IPS-20b (cell line): ENCODE measurements at regions not wholly inside any gene's neighbourhood (a gene's known extent, or its start where the extent isn't known, plus 50 kb on each side); places are given as distances from the start of the nearest gene placed in this dataset.

Source experiments
- H3K27ac ChIP-seq: one replicate; pipeline ENCODE4 v1.5.1; 2013; ENCODE audit warnings: low read length
- H3K27me3 ChIP-seq: 2 replicates; pipeline ENCODE4 v1.6.1; 2013; ENCODE audit warnings: mild to moderate bottlenecking, low read length, inconsistent platforms; ENCODE audit not compliant: insufficient read depth
- H3K36me3 ChIP-seq: 2 replicates; pipeline ENCODE4 v1.6.1; 2013; ENCODE audit warnings: low read depth, mild to moderate bottlenecking, inconsistent platforms, low read length, moderate library complexity; ENCODE audit not compliant: insufficient read depth
- H3K4me1 ChIP-seq: 2 replicates; pipeline ENCODE4 v1.6.1; 2013; ENCODE audit warnings: mild to moderate bottlenecking, control low read depth, inconsistent platforms, low read length, moderate library complexity; ENCODE audit not compliant: insufficient read depth
- H3K4me3 ChIP-seq: 2 replicates; pipeline ENCODE4 v1.5.1; 2013; ENCODE audit warnings: mild to moderate bottlenecking, low read length, inconsistent platforms
- H3K9ac ChIP-seq: 2 replicates; pipeline ENCODE4 v1.6.1; 2013; ENCODE audit warnings: low read depth, mild to moderate bottlenecking, inconsistent platforms, low read length, moderate library complexity
- H3K9me3 ChIP-seq: 2 replicates; pipeline ENCODE4 v1.6.1; 2013; ENCODE audit warnings: mild to moderate bottlenecking, low read depth, low read length, inconsistent platforms; ENCODE audit not compliant: insufficient read depth

GRCh38 chr2:41735476-41735875, 312.3 kb upstream of the PKDCC start:
- H3K27me3 ChIP-seq = no peaks in the 10 kb centered on the region
- H3K9ac ChIP-seq = no peak overlapping the region
- no peaks in the 10 kb centered on the region for H3K4me1 ChIP-seq
- no peaks in the 10 kb centered on the region for H3K36me3 ChIP-seq
- H3K27ac ChIP-seq = no peak overlapping the region
- H3K9me3 ChIP-seq = no peaks in the 10 kb centered on the region; the same call in 1 of the 2 replicates
- no peak overlapping the region for H3K4me3 ChIP-seq

DNA sequence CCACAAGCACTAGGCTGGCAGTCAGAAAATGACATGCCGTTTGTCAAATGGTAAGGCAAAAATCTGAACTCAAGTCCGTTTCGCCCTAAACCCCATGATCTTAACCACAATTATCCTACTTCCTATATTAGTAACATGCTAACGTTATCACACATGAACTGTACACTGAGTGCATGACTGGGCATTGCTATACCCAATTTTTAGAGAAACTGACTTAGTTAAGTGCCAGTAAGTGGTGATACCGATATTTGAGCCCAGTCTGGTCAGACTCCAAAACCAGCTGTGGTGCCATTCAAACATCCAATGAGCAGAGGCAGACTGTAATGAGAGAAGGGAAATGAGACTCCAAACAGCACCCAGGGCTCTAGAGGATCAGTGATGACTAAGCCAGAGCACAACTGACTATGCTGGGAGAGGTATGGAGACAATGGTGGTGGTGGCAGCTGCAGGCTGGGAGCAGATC, 311.7 kb upstream of the PKDCC start:
- Histone ChIP-seq H3K27ac (no peak overlapping the region), H3K4me1 (no peaks in the 10 kb centered on the region), H3K27me3 (no peaks in the 10 kb centered on the region), H3K9me3 (no peaks in the 10 kb centered on the region; the same call in 1 of the 2 replicates), H3K9ac (no peak overlapping the region), H3K36me3 (no peaks in the 10 kb centered on the region), H3K4me3 (no peak overlapping the region)

DNA sequence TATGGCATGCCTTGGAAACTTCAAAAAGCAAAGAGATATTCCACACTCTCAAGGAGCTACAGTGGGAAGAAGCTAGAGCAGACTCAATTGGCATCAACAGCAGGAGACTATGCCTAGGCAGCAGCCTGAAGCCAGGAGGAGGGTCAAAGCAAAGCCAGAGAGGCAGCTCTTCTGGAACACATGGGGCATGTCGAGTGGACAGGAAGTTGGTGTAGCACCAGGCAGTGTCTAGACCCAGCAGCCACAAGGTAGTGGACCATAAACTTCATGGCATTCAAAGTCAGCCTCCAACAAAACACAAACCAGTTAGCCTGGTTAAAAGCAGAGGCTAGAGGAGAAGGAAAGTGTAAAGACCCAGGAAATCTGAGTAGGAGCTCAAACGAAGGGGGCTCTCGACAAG, 311.2 kb upstream of the PKDCC start:
- Histone ChIP-seq H3K4me1 (no peaks in the 10 kb centered on the region), H3K27me3 (no peaks in the 10 kb centered on the region), H3K27ac (no peak overlapping the region), H3K4me3 (no peak overlapping the region), H3K36me3 (no peaks in the 10 kb centered on the region), H3K9ac (no peak overlapping the region), H3K9me3 (no peaks in the 10 kb centered on the region; the same call in 1 of the 2 replicates)

DNA sequence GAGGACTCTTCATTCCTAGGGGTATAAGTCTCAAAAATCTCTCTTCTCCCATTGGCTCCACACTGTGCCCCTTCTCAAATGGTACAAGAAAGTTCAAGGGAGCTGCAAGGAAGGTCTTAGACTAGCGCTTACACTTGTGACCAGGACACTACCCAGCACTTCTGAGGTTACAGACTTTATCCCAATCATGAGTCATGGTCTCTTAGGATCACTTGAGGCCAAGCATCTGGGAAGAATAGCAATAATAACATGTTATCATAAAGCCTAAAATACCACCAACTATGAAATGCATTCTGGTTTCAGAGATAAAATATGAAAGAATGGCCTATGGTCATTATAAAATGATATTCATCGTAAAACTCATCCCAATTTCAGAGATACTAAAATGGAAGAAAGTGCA, 309.9 kb upstream of the PKDCC start:
- no peaks in the 10 kb centered on the region for H3K36me3 ChIP-seq
- H3K27me3 ChIP-seq = no peaks in the 10 kb centered on the region
- no peaks in the 10 kb centered on the region; the same call in 1 of the 2 replicates for H3K9me3 ChIP-seq
- no peak overlapping the region for H3K4me3 ChIP-seq
- no peak overlapping the region for H3K27ac ChIP-seq
- no peaks in the 10 kb centered on the region for H3K4me1 ChIP-seq
- H3K9ac ChIP-seq = no peak overlapping the region

- no peak overlapping the region for H3K4me3 ChIP-seq
- no peaks in the 10 kb centered on the region for H3K36me3 ChIP-seq
- H3K4me1 ChIP-seq = no peaks in the 10 kb centered on the region
- no peaks in the 10 kb centered on the region; the same call in 1 of the 2 replicates for H3K9me3 ChIP-seq
- H3K27me3 ChIP-seq = no peaks in the 10 kb centered on the region
- H3K9ac ChIP-seq = no peak overlapping the region
- no peak overlapping the region for H3K27ac ChIP-seq
These were observed 305.7 kb upstream of the PKDCC start for GRCh38 chr2:41741951-41742595.

DNA sequence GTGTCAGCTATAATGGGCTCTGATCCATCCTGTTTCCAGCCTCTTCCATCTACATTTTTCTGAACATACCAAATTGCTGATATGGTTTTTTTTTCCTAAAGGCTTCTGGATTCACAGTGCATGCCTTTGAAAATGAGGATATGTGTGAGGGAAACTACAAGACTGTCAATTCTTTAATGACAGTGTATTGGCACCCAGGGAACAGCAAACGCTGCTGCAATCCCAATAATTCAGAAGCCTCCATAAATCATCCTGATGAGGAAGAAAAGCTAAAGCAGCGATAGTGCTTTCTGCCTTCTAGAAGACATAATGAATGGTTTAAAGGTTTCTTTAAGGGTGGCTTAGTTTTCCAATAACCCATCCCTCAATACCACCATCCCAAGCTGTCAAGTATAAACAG, 304.5 kb upstream of the PKDCC start:
- Histone ChIP-seq H3K4me3 (no peak overlapping the region), H3K27ac (no peak overlapping the region), H3K36me3 (no peaks in the 10 kb centered on the region), H3K9ac (no peak overlapping the region), H3K4me1 (no peaks in the 10 kb centered on the region), H3K9me3 (no peaks in the 10 kb centered on the region; the same call in 1 of the 2 replicates), H3K27me3 (no peaks in the 10 kb centered on the region)

DNA sequence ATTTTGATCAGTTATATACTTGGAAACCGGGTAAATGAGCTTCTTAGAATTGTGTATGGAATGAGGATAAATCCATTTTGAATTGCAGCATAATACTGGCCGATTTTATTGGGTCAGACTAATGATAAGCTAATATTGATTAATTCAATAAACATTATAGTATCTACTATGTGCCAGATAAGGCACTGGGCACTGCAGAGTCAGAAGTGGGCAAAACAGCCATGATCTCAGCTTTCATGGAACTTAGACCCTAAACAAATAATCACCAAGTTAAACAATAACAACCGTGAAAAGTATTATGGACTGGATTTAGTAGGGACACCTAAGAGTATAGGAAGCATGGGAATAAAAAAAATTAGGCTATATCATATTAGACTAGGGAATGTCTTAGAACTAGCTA, 297.0 kb upstream of the PKDCC start:
- no peak overlapping the region for H3K4me3 ChIP-seq
- no peak overlapping the region for H3K27ac ChIP-seq
- no peaks in the 10 kb centered on the region for H3K27me3 ChIP-seq
- no peaks in the 10 kb centered on the region for H3K36me3 ChIP-seq
- 0 out of 2 replicates have a peak, but pooled peaks cover 5% of the 10 kb centered on the region for H3K9me3 ChIP-seq
- H3K9ac ChIP-seq = no peak overlapping the region
- H3K4me1 ChIP-seq = no peaks in the 10 kb centered on the region

- H3K9me3 ChIP-seq = no peaks in the 10 kb centered on the region
- H3K4me1 ChIP-seq = no peaks in the 10 kb centered on the region
- H3K36me3 ChIP-seq = no peaks in the 10 kb centered on the region
- no peak overlapping the region for H3K9ac ChIP-seq
- no peaks in the 10 kb centered on the region for H3K27me3 ChIP-seq
- H3K27ac ChIP-seq = no peak overlapping the region
- H3K4me3 ChIP-seq = no peak overlapping the region
These were observed 287.9 kb upstream of the PKDCC start for GRCh38 chr2:41759880-41760279.

DNA sequence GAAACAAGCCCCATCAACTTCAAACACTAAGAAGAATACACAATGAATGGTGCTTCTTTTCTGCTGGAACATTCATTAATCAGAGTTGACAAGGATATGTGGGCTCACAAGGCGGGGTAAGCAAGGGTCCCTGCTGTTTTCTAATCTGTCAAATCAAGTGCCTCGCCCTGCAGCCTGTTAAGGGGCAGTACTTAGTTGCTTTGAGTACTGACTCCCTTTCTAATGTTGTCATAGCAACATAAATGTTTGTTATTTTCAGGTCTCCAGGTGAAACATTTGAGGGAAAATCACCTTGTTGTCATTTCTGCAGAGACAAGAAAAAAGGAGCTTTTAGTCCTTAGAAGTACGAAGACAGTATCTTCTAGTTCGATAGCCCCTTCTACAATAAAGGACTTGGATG, 284.7 kb upstream of the PKDCC start:
- Histone ChIP-seq H3K9me3 (no peaks in the 10 kb centered on the region), H3K9ac (no peak overlapping the region), H3K4me1 (no peaks in the 10 kb centered on the region), H3K36me3 (no peaks in the 10 kb centered on the region), H3K4me3 (no peak overlapping the region), H3K27me3 (no peaks in the 10 kb centered on the region), H3K27ac (no peak overlapping the region)

- H3K27me3 ChIP-seq = no peaks in the 10 kb centered on the region
- H3K27ac ChIP-seq = no peak overlapping the region
- no peaks in the 10 kb centered on the region for H3K36me3 ChIP-seq
- H3K4me3 ChIP-seq = no peak overlapping the region
- H3K4me1 ChIP-seq = no peaks in the 10 kb centered on the region
- H3K9ac ChIP-seq = no peak overlapping the region
- H3K9me3 ChIP-seq = no peaks in the 10 kb centered on the region
These were observed 283.7 kb upstream of the PKDCC start for GRCh38 chr2:41764131-41764530.

GRCh38 chr2:41764919-41765318, 282.9 kb upstream of the PKDCC start:
- no peak overlapping the region for H3K27ac ChIP-seq
- no peaks in the 10 kb centered on the region for H3K36me3 ChIP-seq
- no peaks in the 10 kb centered on the region for H3K4me1 ChIP-seq
- H3K27me3 ChIP-seq = no peaks in the 10 kb centered on the region
- no peak overlapping the region for H3K9ac ChIP-seq
- no peak overlapping the region for H3K4me3 ChIP-seq
- H3K9me3 ChIP-seq = no peaks in the 10 kb centered on the region

GRCh38 chr2:41768310-41768709, 279.5 kb upstream of the PKDCC start:
- Histone ChIP-seq H3K4me1 (no peaks in the 10 kb centered on the region), H3K9me3 (no peaks in the 10 kb centered on the region), H3K27me3 (no peaks in the 10 kb centered on the region), H3K4me3 (no peak overlapping the region), H3K9ac (no peak overlapping the region), H3K36me3 (no peaks in the 10 kb centered on the region), H3K27ac (no peak overlapping the region)
